ENCODE measurements at regions not wholly inside any gene's neighbourhood (a gene's known extent, or its start where the extent isn't known, plus 50 kb on each side); places are given as distances from the start of the nearest gene placed in this dataset.

DNA sequence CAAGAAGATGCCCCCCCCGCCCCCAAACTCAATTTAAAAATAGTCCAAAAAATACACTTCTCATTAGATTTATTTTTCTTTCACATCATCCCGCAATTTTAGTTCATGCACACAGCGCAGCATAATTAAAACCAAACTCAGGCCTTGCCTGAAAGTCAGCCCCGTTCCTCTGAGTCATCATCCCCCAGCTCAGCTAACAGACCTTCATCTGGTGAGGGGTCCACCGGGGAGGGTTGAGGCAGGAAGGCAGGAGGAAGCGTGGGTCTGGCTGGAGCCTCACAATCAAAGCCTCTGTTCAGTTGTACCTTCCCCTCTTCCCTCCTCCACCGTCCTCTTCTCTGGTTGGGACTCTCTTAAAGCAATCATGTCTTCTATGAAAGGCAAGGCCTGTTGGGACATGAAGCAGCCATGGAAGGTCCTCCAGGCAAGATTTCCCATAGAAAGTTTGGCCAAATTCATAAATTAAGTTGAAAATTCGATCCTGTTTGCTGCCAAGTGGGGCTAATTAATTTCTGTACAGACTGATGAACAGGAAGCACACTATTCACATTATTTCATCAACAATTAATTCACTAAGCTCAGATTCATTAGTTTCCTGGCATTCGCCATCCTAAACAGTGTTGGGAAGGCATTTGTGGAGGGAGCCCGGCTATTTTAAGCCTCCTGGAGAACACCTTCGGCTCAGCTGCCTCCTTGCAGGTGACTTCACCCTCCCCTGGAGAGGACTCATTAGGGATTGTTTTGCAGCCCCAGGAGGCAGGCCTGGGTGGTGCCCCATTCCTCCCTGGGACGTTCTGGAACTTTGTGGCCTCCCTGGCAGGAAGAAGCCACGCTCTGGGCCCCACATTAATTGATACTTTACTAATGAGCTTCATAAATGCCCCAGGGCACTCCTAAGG lies 72.3 kb upstream of the BNC1 start:
- no peak for DNase-seq
- Mint-ChIP-seq H3K27me3 (ENCODE audit: unreplicated experiment) (peaks cover 51% of the 10 kb centered on the region), H3K9me3 (ENCODE audit: low read depth, unreplicated experiment) (no peaks in the 10 kb centered on the region), H3K27ac (ENCODE audit: unreplicated experiment) (no peak overlapping the region), H3K4me1 (ENCODE audit: low read depth, unreplicated experiment) (peaks cover 9% of the 10 kb centered on the region), H3K36me3 (ENCODE audit: insufficient read depth, unreplicated experiment) (no peaks in the 10 kb centered on the region), H3K4me3 (ENCODE audit: low read depth, unreplicated experiment) (no peak overlapping the region)
- TF ChIP-seq, protein P1, sequence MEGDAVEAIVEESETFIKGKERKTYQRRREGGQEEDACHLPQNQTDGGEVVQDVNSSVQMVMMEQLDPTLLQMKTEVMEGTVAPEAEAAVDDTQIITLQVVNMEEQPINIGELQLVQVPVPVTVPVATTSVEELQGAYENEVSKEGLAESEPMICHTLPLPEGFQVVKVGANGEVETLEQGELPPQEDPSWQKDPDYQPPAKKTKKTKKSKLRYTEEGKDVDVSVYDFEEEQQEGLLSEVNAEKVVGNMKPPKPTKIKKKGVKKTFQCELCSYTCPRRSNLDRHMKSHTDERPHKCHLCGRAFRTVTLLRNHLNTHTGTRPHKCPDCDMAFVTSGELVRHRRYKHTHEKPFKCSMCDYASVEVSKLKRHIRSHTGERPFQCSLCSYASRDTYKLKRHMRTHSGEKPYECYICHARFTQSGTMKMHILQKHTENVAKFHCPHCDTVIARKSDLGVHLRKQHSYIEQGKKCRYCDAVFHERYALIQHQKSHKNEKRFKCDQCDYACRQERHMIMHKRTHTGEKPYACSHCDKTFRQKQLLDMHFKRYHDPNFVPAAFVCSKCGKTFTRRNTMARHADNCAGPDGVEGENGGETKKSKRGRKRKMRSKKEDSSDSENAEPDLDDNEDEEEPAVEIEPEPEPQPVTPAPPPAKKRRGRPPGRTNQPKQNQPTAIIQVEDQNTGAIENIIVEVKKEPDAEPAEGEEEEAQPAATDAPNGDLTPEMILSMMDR (IDR thresholded peaks at IDR 0.05; ENCODE audit: unreplicated experiment), result no peak
- CTCF ChIA-PET, result interaction anchor here (0.6 kb wide), 1 partner anchor 33 kb away, joined by 5 read pairs; no protein-coding TSS in a partner anchor
- BruUV-seq (replicated peaks), result no TSS peak
- intact Hi-C loops (cut with micrococcal nuclease; ENCODE audit: unreplicated experiment), result no loop called here

DNA sequence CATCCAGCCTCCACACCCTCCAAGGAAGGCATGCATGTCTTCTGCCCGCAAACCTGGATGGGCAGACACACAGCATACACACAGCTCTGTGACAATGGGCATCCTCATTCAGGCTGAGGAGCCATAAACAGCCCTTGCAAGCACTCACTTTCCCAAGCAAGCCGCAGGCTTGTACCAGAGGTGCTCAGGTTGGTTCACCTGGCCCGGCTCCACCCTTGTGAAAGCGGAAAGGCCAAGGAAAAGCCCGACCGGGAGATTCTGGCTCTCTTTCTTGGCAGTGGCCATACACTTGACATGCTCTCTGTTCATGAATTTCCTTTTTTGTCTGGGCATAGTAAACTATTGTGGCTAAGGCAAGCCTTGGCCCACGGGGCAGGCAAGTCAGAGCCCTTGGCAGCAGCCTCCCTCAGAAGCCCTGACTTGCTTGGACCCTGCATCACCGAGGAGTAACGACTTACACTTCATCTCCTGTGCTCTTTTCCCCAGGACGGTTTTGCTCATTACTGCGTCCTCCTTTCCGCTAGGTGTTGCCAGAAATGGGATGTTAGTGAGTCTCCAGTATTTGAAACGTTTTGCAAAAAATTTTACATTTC lies 74.6 kb upstream of the BNC1 start:
- Mint-ChIP-seq H3K27ac (ENCODE audit: unreplicated experiment) (no peak overlapping the region), H3K4me3 (ENCODE audit: low read depth, unreplicated experiment) (no peak overlapping the region)
- CTCF ChIA-PET, result no interaction called here

DNA sequence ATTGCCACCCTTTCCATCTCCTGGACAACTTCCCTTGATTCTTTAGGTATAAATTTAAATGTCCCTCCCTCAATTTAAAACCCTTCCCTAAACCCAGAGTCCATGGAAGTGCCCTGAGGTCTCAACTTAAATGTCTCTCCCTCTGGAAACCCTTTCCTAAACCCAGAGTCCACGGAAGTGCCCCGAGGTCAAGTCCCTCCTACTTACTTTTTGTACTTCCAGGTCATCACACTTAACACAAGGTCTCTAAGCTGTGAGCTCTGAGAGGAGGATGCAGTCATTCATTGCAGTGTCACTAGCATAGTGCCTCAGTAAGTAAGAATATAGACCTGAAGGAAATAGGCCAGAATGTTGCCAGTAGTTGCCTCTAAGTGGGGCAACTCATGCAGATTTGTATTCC lies 78.2 kb upstream of the BNC1 start:
- H3K36me3 Mint-ChIP-seq (ENCODE audit: insufficient read depth, unreplicated experiment), result no peaks in the 10 kb centered on the region
- H3K27me3 Mint-ChIP-seq (ENCODE audit: unreplicated experiment), result peaks cover 89% of the 10 kb centered on the region
- BruUV-seq (replicated peaks), result no TSS peak
- CTCF ChIA-PET, result interaction anchor here (0.7 kb wide), 1 partner anchor 49 kb away, joined by 4 read pairs; no protein-coding TSS in a partner anchor
- H3K4me1 Mint-ChIP-seq (ENCODE audit: low read depth, unreplicated experiment), result peaks cover 9% of the 10 kb centered on the region
- H3K9me3 Mint-ChIP-seq (ENCODE audit: low read depth, unreplicated experiment), result no peaks in the 10 kb centered on the region
- TF ChIP-seq, protein P1 (IDR thresholded peaks at IDR 0.05; ENCODE audit: unreplicated experiment), result no peak
- DNase-seq, result no peak
- intact Hi-C loops (cut with micrococcal nuclease; ENCODE audit: unreplicated experiment), result no loop called here
- no peak overlapping the region for H3K4me3 Mint-ChIP-seq (ENCODE audit: low read depth, unreplicated experiment)
- H3K27ac Mint-ChIP-seq (ENCODE audit: unreplicated experiment), result no peak overlapping the region

More for the DNA sequence above, 74.6 kb upstream of the BNC1 start:
- BruUV-seq (replicated peaks), result no TSS peak
- Mint-ChIP-seq H3K9me3 (ENCODE audit: low read depth, unreplicated experiment) (no peaks in the 10 kb centered on the region), H3K4me1 (ENCODE audit: low read depth, unreplicated experiment) (no peaks in the 10 kb centered on the region), H3K36me3 (ENCODE audit: insufficient read depth, unreplicated experiment) (no peaks in the 10 kb centered on the region), H3K27me3 (ENCODE audit: unreplicated experiment) (peaks cover 62% of the 10 kb centered on the region)
- DNase-seq, result no peak
- TF ChIP-seq, protein P1 (IDR thresholded peaks at IDR 0.05; ENCODE audit: unreplicated experiment), result no peak
- intact Hi-C loops (cut with micrococcal nuclease; ENCODE audit: unreplicated experiment), result no loop called here

DNA sequence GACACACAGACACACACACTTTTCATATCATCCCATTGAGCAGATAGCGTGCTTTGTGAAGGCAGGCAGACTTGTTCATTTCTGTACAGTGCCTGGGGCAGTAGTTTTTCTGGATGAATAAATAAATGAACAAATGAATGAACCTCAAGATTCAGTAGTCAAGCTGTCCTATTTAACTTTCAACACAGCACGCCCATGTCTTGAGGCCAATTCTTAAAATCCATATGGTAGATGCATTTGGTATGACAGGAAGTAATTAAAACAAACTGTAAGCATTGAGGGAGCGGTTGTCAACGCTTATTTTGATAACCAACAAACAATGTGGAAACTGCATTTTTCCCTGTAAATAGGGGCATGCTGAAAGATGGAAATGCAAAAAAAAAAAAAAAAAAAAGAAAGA lies 80.0 kb upstream of the BNC1 start:
- Mint-ChIP-seq H3K4me1 (ENCODE audit: low read depth, unreplicated experiment) (peaks cover 9% of the 10 kb centered on the region), H3K27me3 (ENCODE audit: unreplicated experiment) (peaks cover 89% of the 10 kb centered on the region), H3K9me3 (ENCODE audit: low read depth, unreplicated experiment) (no peaks in the 10 kb centered on the region), H3K27ac (ENCODE audit: unreplicated experiment) (no peak overlapping the region), H3K4me3 (ENCODE audit: low read depth, unreplicated experiment) (no peak overlapping the region), H3K36me3 (ENCODE audit: insufficient read depth, unreplicated experiment) (no peaks in the 10 kb centered on the region)
- intact Hi-C loops (cut with micrococcal nuclease; ENCODE audit: unreplicated experiment), result no loop called here
- TF ChIP-seq, protein P1 (IDR thresholded peaks at IDR 0.05; ENCODE audit: unreplicated experiment), result no peak
- no TSS peak for BruUV-seq (replicated peaks)
- CTCF ChIA-PET, result interaction anchor here (0.6 kb wide), 1 partner anchor 169 kb away, joined by 3 read pairs; no protein-coding TSS in a partner anchor
- DNase-seq, result no peak
